HepG2 (cell line): ENCODE measurements at regions not wholly inside any gene's neighbourhood (a gene's known extent, or its start where the extent isn't known, plus 50 kb on each side); places are given as distances from the start of the nearest gene placed in this dataset.

Source experiments
- ATAC-seq: fragments of 200-7000 bp; cut with Tn5 transposase; 3 replicates; pipeline ENCODE4 v1.9.1; 2020; ENCODE audit warnings: mild to moderate bottlenecking, moderate library complexity
- BruUV-seq: library from RNA; stranded (reverse); fragments of 400-500 nt; replicated peaks from 2 replicates; lab custom pipeline; 2021; lab: Mats Ljungman, UMichigan
- CTCF ChIA-PET: fragments of 300-600 bp; formaldehyde crosslinking; extraction: SDS; loops from one replicate; lab custom pipeline; 2021; ENCODE audit warnings: low total read pairs, inconsistent platforms, low intra/inter-chr PET ratio; lab: Yijun Ruan, JAX
- POLR2A ChIA-PET: fragments of 350-600 bp; sonication (Branson Sonifier 250); formaldehyde crosslinking; loops from one replicate; lab custom pipeline; 2020; ENCODE audit warnings: antibody characterized with exemption, inconsistent platforms; lab: Yijun Ruan, JAX
- DNase-seq: peaks from one replicate; pipeline ENCODE4 v3.0.0-alpha.2; 2015; ENCODE audit warnings: low spot score
- FAIRE-seq: peaks from 3 replicates; lab custom pipeline; 2011; peaks lifted over from hg19 to GRCh38; lab: Jason Lieb, UNC
- H2AFZ ChIP-seq: one replicate; pipeline ENCODE4 v1.6.1; 2011; ENCODE audit warnings: low read length, inconsistent platforms
- H3K27ac ChIP-seq: fragments of 300-600 bp; 3 replicates; pipeline ENCODE4 v1.8.0; 2011; ENCODE audit warnings: mixed run types, mild to moderate bottlenecking, mixed read lengths, low read length, inconsistent platforms; ENCODE audit not compliant: insufficient read depth; ENCODE audit errors: extremely low read length
- H3K27me3 ChIP-seq, 2 experiments: fragments of 200-600 bp in 1 of 2; 2 replicates in 1 of 2; 3 replicates in 1 of 2; pipeline versions ENCODE4 v1.6.0 to v1.8.0; 2011; ENCODE audit warnings: low read length in 2 of 2, mild to moderate bottlenecking in 2 of 2, moderate library complexity in 2 of 2, inconsistent platforms in 1 of 2; ENCODE audit not compliant: insufficient read depth in 2 of 2, control insufficient read depth in 1 of 2
- H3K36me3 ChIP-seq, 2 experiments: fragments of 200-600 bp in 1 of 2; replicated peaks in 1 of 2; 2 replicates in 1 of 2; 3 replicates in 1 of 2; pipeline versions ENCODE4 v1.5.1 to v1.8.0; 2011; ENCODE audit warnings: low read length in 2 of 2, inconsistent platforms in 1 of 2; ENCODE audit not compliant: insufficient read depth in 2 of 2, control insufficient read depth in 1 of 2
- H3K4me1 ChIP-seq: 2 replicates; pipeline ENCODE4 v1.5.1; 2012; ENCODE audit warnings: low read length, inconsistent platforms; ENCODE audit not compliant: insufficient read depth
- H3K4me2 ChIP-seq: 2 replicates; pipeline ENCODE4 v1.6.0; 2011; ENCODE audit warnings: low read depth, low read length, inconsistent platforms
- H3K4me3 ChIP-seq, 3 experiments: fragments of 200-600 bp in 1 of 3; sonication (generic), shearing (Covaris generic) in 1 of 3; replicated peaks in 1 of 3; 2 replicates each; pipeline ENCODE4 v1.5.1; 2011 to 2016; ENCODE audit warnings: low read length in 3 of 3, inconsistent platforms in 2 of 3, low read depth in 2 of 3, mild to moderate bottlenecking in 2 of 3, control low read depth in 1 of 3, mixed read lengths in 1 of 3; ENCODE audit not compliant: insufficient read depth in 1 of 3
- H3K79me2 ChIP-seq: one replicate; pipeline ENCODE4 v1.6.1; 2011; ENCODE audit warnings: low read length, inconsistent platforms; ENCODE audit not compliant: insufficient read depth
- H3K9ac ChIP-seq: 2 replicates; pipeline ENCODE4 v1.6.0; 2011; ENCODE audit warnings: mild to moderate bottlenecking, low read depth, low read length, inconsistent platforms; ENCODE audit not compliant: insufficient read depth
- H3K9me3 ChIP-seq: 2 replicates; pipeline ENCODE4 v1.5.1; 2012; ENCODE audit warnings: mild to moderate bottlenecking, low read length
- H4K20me1 ChIP-seq: 2 replicates; pipeline ENCODE4 v1.6.0; 2011; ENCODE audit warnings: inconsistent platforms, mild to moderate bottlenecking, low read length, moderate library complexity; ENCODE audit not compliant: insufficient read depth
- BATF2 ChIP-seq: sonication (generic); formaldehyde crosslinking; IDR thresholded peaks from 2 replicates; pipeline ENCODE4 v1.8.0; 2022; ENCODE audit warnings: mild to moderate bottlenecking, missing genetic modification reagents, moderate library complexity
- DNMT1 ChIP-seq: sonication (generic); formaldehyde crosslinking; IDR thresholded peaks from 2 replicates; pipeline ENCODE4 v1.5.1; 2020; ENCODE audit warnings: mild to moderate bottlenecking, missing genetic modification reagents
- FOXO1 ChIP-seq: sonication (generic); formaldehyde crosslinking; IDR thresholded peaks from 2 replicates; pipeline ENCODE4 v1.4.0; 2020; ENCODE audit warnings: missing genetic modification reagents
- KDM5B ChIP-seq: sonication (generic); formaldehyde crosslinking; IDR thresholded peaks from 2 replicates; pipeline ENCODE4 v1.4.0; 2020; ENCODE audit warnings: missing genetic modification reagents, mild to moderate bottlenecking, borderline replicate concordance
- MEIS2 ChIP-seq: sonication (generic); formaldehyde crosslinking; IDR thresholded peaks from 2 replicates; pipeline ENCODE4 v1.9.0; 2021; ENCODE audit warnings: mild to moderate bottlenecking, missing genetic modification reagents
- NCOA1 ChIP-seq: sonication (generic); formaldehyde crosslinking; IDR thresholded peaks from 2 replicates; pipeline ENCODE4 v1.9.0; 2021; ENCODE audit warnings: missing genetic modification reagents
- PHF5A ChIP-seq: IDR thresholded peaks from one replicate; pipeline ENCODE4 v1.6.1; 2018; ENCODE audit warnings: low read depth, missing genetic modification reagents; ENCODE audit not compliant: unreplicated experiment
- ZFP91 ChIP-seq: sonication (generic); formaldehyde crosslinking; IDR thresholded peaks from 2 replicates; pipeline ENCODE4 v1.9.0; 2022; ENCODE audit warnings: missing genetic modification reagents, mild to moderate bottlenecking, borderline replicate concordance
- ZNF274 ChIP-seq: sonication (generic); formaldehyde crosslinking; IDR thresholded peaks from 2 replicates; pipeline ENCODE4 v1.5.1; 2020; ENCODE audit warnings: mild to moderate bottlenecking, missing genetic modification reagents
- ZNF292 ChIP-seq: sonication (generic); formaldehyde crosslinking; IDR thresholded peaks from 2 replicates; pipeline ENCODE4 v1.8.1; 2022; ENCODE audit warnings: mild to moderate bottlenecking, low read depth, missing genetic modification reagents, borderline replicate concordance
- ZNF646 ChIP-seq: sonication (generic); formaldehyde crosslinking; IDR thresholded peaks from 2 replicates; pipeline ENCODE4 v1.9.0; 2021; ENCODE audit warnings: mild to moderate bottlenecking, missing genetic modification reagents
- ZNF850 ChIP-seq: sonication (generic); formaldehyde crosslinking; conservative IDR thresholded peaks from 2 replicates; pipeline ENCODE4 v1.9.0; 2021; ENCODE audit warnings: mild to moderate bottlenecking, missing genetic modification reagents
- ZSCAN9 ChIP-seq: IDR thresholded peaks from 2 replicates; pipeline ENCODE4 v1.6.1; 2016; ENCODE audit warnings: borderline replicate concordance
- WGBS: methylation state at CpG from one replicate; pipeline ENCODE4 v1.1.6; 2017; ENCODE audit warnings: low lambda C conversion rate; 5-methylcytosine and 5-hydroxymethylcytosine counted together
- in situ Hi-C: cut with HindIII; loops from 2 replicates; pipeline ENCODE4 v1.10.0; 2017; ENCODE audit warnings: low pct_unique_long_range_greater_than_20kb; ENCODE audit not compliant: extremely low pct_ligation_motif_present
- intact Hi-C: fragments of 100-400 bp; cut with micrococcal nuclease; formaldehyde crosslinking; loops from one replicate; pipeline ENCODE4 v1.10.0; 2022; ENCODE audit not compliant: unreplicated experiment

GRCh38 chr20:50406610-50407136 lies 103.5 kb upstream of the PTPN1 start (continued):
- TF ChIP-seq ZNF850 (no peak), FOXO1 (CRISPR knock-in tag) (0 out of 2 replicates have a peak, but pooled peaks have one; percentile 30), NCOA1 (0 out of 2 replicates have a peak, but pooled peaks have one; percentile 15), ZNF292 (CRISPR knock-in tag) (0 out of 2 replicates have a peak, but pooled peaks have one; percentile 22), MEIS2 (CRISPR knock-in tag) (no peak), BATF2 (CRISPR knock-in tag) (no peak), PHF5A (CRISPR knock-in tag) (peak; percentile 25)

- DNase-seq (no peak), FAIRE-seq (no peak), ATAC-seq (no peak)
- H3K4me2 ChIP-seq, result no peak overlapping the region
- no TSS peak for BruUV-seq
- H3K9ac ChIP-seq, result no peak overlapping the region; the same call in 1 of the 2 replicates
- H3K4me3 ChIP-seq, result no peak overlapping the region
- H3K4me1 ChIP-seq, result peaks cover 91% of the 10 kb centered on the region
- no peak overlapping the region for H2AFZ ChIP-seq
- POLR2A ChIA-PET, result interaction anchor here (1.3 to 1.7 kb wide), 3 partner anchors 9 to 47 kb away, joined by 5 to 17 read pairs (median 7); no protein-coding TSS in a partner anchor
- H4K20me1 ChIP-seq, result no peaks in the 10 kb centered on the region
- H3K36me3 ChIP-seq, result no peaks in the 10 kb centered on the region
- H3K9me3 ChIP-seq, result no peaks in the 10 kb centered on the region
- no peaks in the 10 kb centered on the region for H3K79me2 ChIP-seq
- H3K27ac ChIP-seq, result peak overlapping the region; percentile 1
- CTCF ChIA-PET, result no interaction called here
- intact Hi-C loops, result no loop called here
- H3K27me3 ChIP-seq, result no peaks in the 10 kb centered on the region
- WGBS, result 79% methylated on average over 15 of the region's 15 CpGs
- in situ Hi-C loops, result no loop called here
- TF ChIP-seq ZNF646 (CRISPR knock-in tag) (peak; percentile 65; the same call in 1 of the 2 replicates), ZSCAN9 (CRISPR knock-in tag) (no peak), ZFP91 (CRISPR knock-in tag) (0 out of 2 replicates have a peak, but pooled peaks have one; percentile 21), DNMT1 (CRISPR knock-in tag) (0 out of 2 replicates have a peak, but pooled peaks have one; percentile 18), KDM5B (peak; percentile 59; the same call in 1 of the 2 replicates), ZNF274 (0 out of 2 replicates have a peak, but pooled peaks have one; percentile 54)
Observed at GRCh38 chr20:50408526-50409364, 101.4 kb upstream of the PTPN1 start.
